Panc1 (cell line): ENCODE measurements at regions not wholly inside any gene's neighbourhood (a gene's known extent, or its start where the extent isn't known, plus 50 kb on each side); places are given as distances from the start of the nearest gene placed in this dataset.

Experiments used
- ATAC-seq: fragments of 200-7000 bp; cut with Tn5 transposase; 2 replicates; pipeline ENCODE4 v1.9.1; 2020; ENCODE audit warnings: mild to moderate bottlenecking, moderate library complexity
- BruUV-seq: library from RNA; stranded (reverse); fragments of 400-500 nt; replicated peaks from 2 replicates; lab custom pipeline; 2021; lab: Mats Ljungman, UMichigan
- CTCF ChIA-PET: fragments of 300-600 bp; sonication (Branson Sonifier 250); formaldehyde crosslinking; loops from one replicate; lab custom pipeline; 2022; ENCODE audit warnings: antibody characterized with exemption; lab: Charles Lee
- POLR2A ChIA-PET: fragments of 300-600 bp; sonication (Branson Sonifier 250); formaldehyde crosslinking; loops from one replicate; lab custom pipeline; 2022; ENCODE audit warnings: antibody characterized with exemption; lab: Charles Lee
- DNase-seq: peaks from one replicate; pipeline ENCODE4 v3.0.0-alpha.2; 2010; ENCODE audit warnings: low read depth, low spot score
- H3K27ac ChIP-seq: 2 replicates; pipeline ENCODE4 v1.5.1; 2011; ENCODE audit warnings: mild to moderate bottlenecking, low read length, inconsistent platforms
- H3K27me3 ChIP-seq: fragments of 200-500 bp; sonication (Bioruptor generic); 2 replicates; pipeline ENCODE4 v1.6.0; 2014; ENCODE audit warnings: low read length, inconsistent platforms; ENCODE audit not compliant: control insufficient read depth, insufficient read depth
- H3K36me3 ChIP-seq: fragments of 200-500 bp; sonication (Bioruptor generic); 2 replicates; pipeline ENCODE4 v1.5.1; 2014; ENCODE audit warnings: inconsistent platforms, mild to moderate bottlenecking, low read length, moderate library complexity; ENCODE audit not compliant: control insufficient read depth, insufficient read depth
- H3K4me1 ChIP-seq: 2 replicates; pipeline ENCODE4 v1.5.1; 2011; ENCODE audit warnings: inconsistent platforms, mild to moderate bottlenecking, low read length, moderate library complexity; ENCODE audit not compliant: control insufficient read depth, insufficient read depth
- H3K4me3 ChIP-seq, 2 experiments: 2 replicates each; pipeline ENCODE4 v1.5.1; 2011 to 2012; ENCODE audit warnings: low read depth in 2 of 2, low read length in 2 of 2, mild to moderate bottlenecking in 2 of 2, inconsistent platforms in 1 of 2, moderate library complexity in 1 of 2
- H3K9me3 ChIP-seq: fragments of 200-500 bp; sonication (Bioruptor generic); 2 replicates; pipeline ENCODE4 v1.5.1; 2014; ENCODE audit warnings: low read depth, mild to moderate bottlenecking, inconsistent platforms, low read length, moderate library complexity; ENCODE audit not compliant: control insufficient read depth, insufficient read depth
- POLR2AphosphoS5 ChIP-seq: IDR thresholded peaks from 2 replicates; pipeline ENCODE4 v1.6.1; 2012; ENCODE audit warnings: mild to moderate bottlenecking, low read depth, low read length, moderate library complexity
- REST ChIP-seq, 2 experiments: IDR thresholded peaks; 2 replicates each; pipeline ENCODE4 v1.6.1; 2011 to 2012; ENCODE audit warnings: low read depth in 2 of 2, control low read depth in 1 of 2, low read length in 1 of 2, mild to moderate bottlenecking in 1 of 2, moderate library complexity in 1 of 2; ENCODE audit not compliant: insufficient read depth in 1 of 2
- SIN3A ChIP-seq: IDR thresholded peaks from 2 replicates; pipeline ENCODE4 v1.6.1; 2012; ENCODE audit warnings: low read depth, mild to moderate bottlenecking, low read length, moderate library complexity, borderline replicate concordance; ENCODE audit not compliant: insufficient read depth
- TCF7L2 ChIP-seq: IDR thresholded peaks from 2 replicates; pipeline ENCODE4 v1.6.1; 2011; ENCODE audit warnings: mild to moderate bottlenecking, low read depth, low read length, inconsistent platforms
- in situ Hi-C: cut with HindIII; loops from 2 replicates; pipeline ENCODE4 v1.10.0; 2016; ENCODE audit warnings: low sequenced_read_pairs, low pct_unique_long_range_greater_than_20kb
- intact Hi-C: fragments of 100-400 bp; cut with micrococcal nuclease; formaldehyde crosslinking; loops from one replicate; pipeline ENCODE4 v1.10.0; 2022; ENCODE audit not compliant: unreplicated experiment
- TF ChIP-seq, protein P1 (sequence below): fragments of 450-650 bp; IDR thresholded peaks from 2 replicates; pipeline ENCODE4 v1.5.1; 2017; ENCODE audit warnings: mild to moderate bottlenecking

- no peak for TF ChIP-seq SIN3A
- no peak for TF ChIP-seq REST (IDR thresholded peaks at IDR 0.05; ENCODE audit: insufficient read depth in 1 of 2, low read depth in 2 of 2, low read length in 1 of 2)
- no peak for TF ChIP-seq TCF7L2
- TF ChIP-seq, protein P1, sequence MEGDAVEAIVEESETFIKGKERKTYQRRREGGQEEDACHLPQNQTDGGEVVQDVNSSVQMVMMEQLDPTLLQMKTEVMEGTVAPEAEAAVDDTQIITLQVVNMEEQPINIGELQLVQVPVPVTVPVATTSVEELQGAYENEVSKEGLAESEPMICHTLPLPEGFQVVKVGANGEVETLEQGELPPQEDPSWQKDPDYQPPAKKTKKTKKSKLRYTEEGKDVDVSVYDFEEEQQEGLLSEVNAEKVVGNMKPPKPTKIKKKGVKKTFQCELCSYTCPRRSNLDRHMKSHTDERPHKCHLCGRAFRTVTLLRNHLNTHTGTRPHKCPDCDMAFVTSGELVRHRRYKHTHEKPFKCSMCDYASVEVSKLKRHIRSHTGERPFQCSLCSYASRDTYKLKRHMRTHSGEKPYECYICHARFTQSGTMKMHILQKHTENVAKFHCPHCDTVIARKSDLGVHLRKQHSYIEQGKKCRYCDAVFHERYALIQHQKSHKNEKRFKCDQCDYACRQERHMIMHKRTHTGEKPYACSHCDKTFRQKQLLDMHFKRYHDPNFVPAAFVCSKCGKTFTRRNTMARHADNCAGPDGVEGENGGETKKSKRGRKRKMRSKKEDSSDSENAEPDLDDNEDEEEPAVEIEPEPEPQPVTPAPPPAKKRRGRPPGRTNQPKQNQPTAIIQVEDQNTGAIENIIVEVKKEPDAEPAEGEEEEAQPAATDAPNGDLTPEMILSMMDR: no peak
- TF ChIP-seq POLR2AphosphoS5: no peak
- POLR2A ChIA-PET: no interaction called here
- no peak for ATAC-seq
Observed at GRCh38 chr10:8437896-8438295, 383.4 kb downstream of the GATA3 start.

GRCh38 chr10:8438603-8439002 lies 384.1 kb downstream of the GATA3 start:
- intact Hi-C loops: no loop called here
- Histone ChIP-seq H3K4me1 (no peaks in the 10 kb centered on the region), H3K36me3 (no peaks in the 10 kb centered on the region), H3K9me3 (no peaks in the 10 kb centered on the region), H3K4me3 (no peak overlapping the region), H3K27ac (no peak overlapping the region), H3K27me3 (no peaks in the 10 kb centered on the region)
- in situ Hi-C loops: no loop called here
- no TSS peak for BruUV-seq
- TF ChIP-seq, protein P1: no peak
- TF ChIP-seq TCF7L2: no peak
- TF ChIP-seq POLR2AphosphoS5: no peak
- TF ChIP-seq REST (IDR thresholded peaks at IDR 0.05; ENCODE audit: insufficient read depth in 1 of 2, low read depth in 2 of 2, low read length in 1 of 2): no peak
- no peak for TF ChIP-seq SIN3A
- CTCF ChIA-PET: no interaction called here
- no peak for DNase-seq
- ATAC-seq: no peak
- POLR2A ChIA-PET: no interaction called here

More at GRCh38 chr10:8437896-8438295, 383.4 kb downstream of the GATA3 start:
- Histone ChIP-seq H3K27ac (no peak overlapping the region), H3K36me3 (no peaks in the 10 kb centered on the region), H3K4me1 (no peaks in the 10 kb centered on the region), H3K4me3 (no peak overlapping the region), H3K27me3 (no peaks in the 10 kb centered on the region), H3K9me3 (no peaks in the 10 kb centered on the region)
- in situ Hi-C loops: no loop called here
- BruUV-seq: no TSS peak
- intact Hi-C loops: no loop called here
- no peak for DNase-seq
- CTCF ChIA-PET: no interaction called here
